ENCODE measurements at regions not wholly inside any gene's neighbourhood (a gene's known extent, or its start where the extent isn't known, plus 50 kb on each side); places are given as distances from the start of the nearest gene placed in this dataset.

DNA sequence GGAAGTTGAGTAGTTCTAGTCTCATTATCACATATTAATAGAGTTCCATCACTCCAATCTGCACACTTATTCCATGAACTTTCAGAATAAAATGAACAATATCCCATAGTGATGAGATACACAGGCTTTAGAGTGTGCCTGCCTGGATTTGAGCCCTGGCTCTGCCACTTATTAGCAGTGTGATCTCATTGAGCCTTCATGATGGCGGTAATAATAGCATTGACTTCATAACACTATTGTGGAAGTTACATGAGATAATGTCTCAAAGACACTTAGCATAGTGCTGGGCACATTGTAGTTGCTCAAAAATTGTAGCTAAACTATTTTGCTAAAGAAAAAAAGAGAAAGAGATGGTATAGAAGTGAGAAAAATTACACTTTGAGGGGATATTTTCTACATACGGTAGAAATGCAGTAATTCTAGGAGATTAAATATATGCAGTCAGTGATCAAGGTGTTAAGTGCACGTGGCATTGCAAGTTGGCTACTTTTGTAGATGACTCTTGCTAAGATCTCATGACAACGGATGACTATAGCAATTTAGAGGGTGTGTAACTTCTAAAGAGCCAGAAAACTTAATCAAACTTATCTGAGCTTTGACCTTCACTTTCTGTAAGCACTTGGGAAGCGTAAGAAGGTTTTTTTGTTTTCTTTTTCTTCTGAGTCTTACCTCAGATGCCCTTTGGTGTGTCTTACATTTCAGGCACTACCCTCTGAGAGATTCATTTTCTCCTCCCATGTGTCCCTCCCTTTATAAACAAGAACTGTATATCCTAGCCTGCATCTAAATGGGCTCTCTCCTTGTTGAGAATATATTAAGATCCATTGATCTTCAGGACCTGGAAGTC is 380.6 kb upstream of the NR3C2 start:
- ChIA-PET CTCF (no interaction called here), POLR2A (no interaction called here)
- no peak for TF ChIP-seq CTCF (IDR thresholded peaks at IDR 0.05; ENCODE audit: insufficient read depth, low read length, missing control alignments)
- no peak overlapping the region for H3K4me3 ChIP-seq (ENCODE audit: low read depth, low read length)
- DNase-seq (ENCODE audit: low read depth, low spot score), result no peak

- ChIA-PET CTCF (no interaction called here), POLR2A (no interaction called here)
- no peak for DNase-seq (ENCODE audit: low read depth, low spot score)
- TF ChIP-seq CTCF (IDR thresholded peaks at IDR 0.05; ENCODE audit: insufficient read depth, low read length, missing control alignments), result no peak
- H3K4me3 ChIP-seq (ENCODE audit: low read depth, low read length), result no peak overlapping the region
These were observed 371.8 kb upstream of the NR3C2 start for GRCh38 chr4:148814030-148814429.

GRCh38 chr4:148813289-148813688 is 371.1 kb upstream of the NR3C2 start:
- no peak for DNase-seq (ENCODE audit: low read depth, low spot score)
- POLR2A ChIA-PET, result no interaction called here
- CTCF ChIA-PET, result no interaction called here
- H3K4me3 ChIP-seq (ENCODE audit: low read depth, low read length), result no peak overlapping the region
- TF ChIP-seq CTCF (IDR thresholded peaks at IDR 0.05; ENCODE audit: insufficient read depth, low read length, missing control alignments), result no peak

- ChIA-PET POLR2A (no interaction called here), CTCF (no interaction called here)
- no peak overlapping the region for H3K4me3 ChIP-seq (ENCODE audit: low read depth, low read length)
- no peak for DNase-seq (ENCODE audit: low read depth, low spot score)
- no peak for TF ChIP-seq CTCF (IDR thresholded peaks at IDR 0.05; ENCODE audit: insufficient read depth, low read length, missing control alignments)
These were observed 369.9 kb upstream of the NR3C2 start for GRCh38 chr4:148812101-148812500.

DNA sequence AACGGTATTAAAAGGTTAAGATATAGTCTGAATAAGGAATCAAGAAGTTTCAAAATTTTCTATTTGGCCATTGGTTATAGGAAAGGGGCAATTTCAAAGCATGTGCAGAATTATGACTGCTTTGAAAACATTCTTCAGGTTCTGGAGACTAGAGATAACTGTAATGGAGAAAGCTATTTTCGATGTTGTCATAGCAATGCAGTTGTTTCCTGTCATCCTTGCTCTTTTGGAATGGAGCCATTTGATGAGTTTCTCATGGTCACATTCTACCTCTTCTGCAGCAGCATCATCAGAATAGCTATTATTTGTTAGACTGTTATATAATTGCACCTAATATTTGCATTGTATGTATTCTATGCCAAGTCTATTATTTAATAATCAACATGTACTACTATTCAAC is 368.2 kb upstream of the NR3C2 start:
- CTCF ChIA-PET, result no interaction called here
- no peak for TF ChIP-seq CTCF (IDR thresholded peaks at IDR 0.05; ENCODE audit: insufficient read depth, low read length, missing control alignments)

GRCh38 chr4:148808416-148808815 is 366.2 kb upstream of the NR3C2 start:
- no peak for DNase-seq (ENCODE audit: low read depth, low spot score)
- H3K4me3 ChIP-seq (ENCODE audit: low read depth, low read length), result no peak overlapping the region
- POLR2A ChIA-PET, result no interaction called here
- no peak for TF ChIP-seq CTCF (IDR thresholded peaks at IDR 0.05; ENCODE audit: insufficient read depth, low read length, missing control alignments)
- CTCF ChIA-PET, result interaction anchor here (0.9 kb wide), 1 partner anchor 12 kb away, joined by 3 read pairs; no protein-coding TSS in a partner anchor

More for the DNA sequence above, 368.2 kb upstream of the NR3C2 start:
- POLR2A ChIA-PET, result no interaction called here
- no peak overlapping the region for H3K4me3 ChIP-seq (ENCODE audit: low read depth, low read length)
- DNase-seq (ENCODE audit: low read depth, low spot score), result no peak
